Parathyroid adenoma (tissue), 2 donors: ENCODE measurements at regions not wholly inside any gene's neighbourhood (a gene's known extent, or its start where the extent isn't known, plus 50 kb on each side); places are given as distances from the start of the nearest gene placed in this dataset.

ENCODE experiments used
- H2AFZ ChIP-seq: fragments of 300-600 bp; sonication (generic); one replicate; pipeline ENCODE4 v1.7.0; 2017; ENCODE audit warnings: antibody characterized with exemption, mild to moderate bottlenecking
- H3K27ac ChIP-seq: fragments of 300-600 bp; sonication (generic); one replicate; pipeline ENCODE4 v1.7.0; 2017
- H3K27me3 ChIP-seq: fragments of 300-600 bp; sonication (generic); one replicate; pipeline ENCODE4 v1.7.0; 2017; ENCODE audit warnings: low read length; ENCODE audit not compliant: control insufficient read depth, insufficient read depth
- H3K36me3 ChIP-seq: fragments of 300-600 bp; sonication (generic); one replicate; pipeline ENCODE4 v1.7.0; 2017; ENCODE audit warnings: low read length; ENCODE audit not compliant: control insufficient read depth, insufficient read depth
- H3K4me1 ChIP-seq: fragments of 300-600 bp; sonication (generic); one replicate; pipeline ENCODE4 v1.7.0; 2017; ENCODE audit warnings: control low read depth
- H3K4me2 ChIP-seq: fragments of 300-600 bp; sonication (generic); one replicate; pipeline ENCODE4 v1.7.0; 2017; ENCODE audit warnings: low read length
- H3K4me3 ChIP-seq: fragments of 300-600 bp; sonication (generic); one replicate; pipeline ENCODE4 v1.7.0; 2017; ENCODE audit warnings: low read depth, low read length
- H3K79me2 ChIP-seq: fragments of 300-600 bp; sonication (generic); one replicate; pipeline ENCODE4 v1.7.0; 2017; ENCODE audit warnings: control low read depth
- H3K9ac ChIP-seq: fragments of 300-600 bp; sonication (generic); one replicate; pipeline ENCODE4 v1.7.0; 2017; ENCODE audit warnings: mild to moderate bottlenecking
- H3K9me3 ChIP-seq: fragments of 300-600 bp; sonication (generic); one replicate; pipeline ENCODE4 v1.7.0; 2017; ENCODE audit warnings: low read length; ENCODE audit not compliant: control insufficient read depth
- TF ChIP-seq, protein P1 (sequence below): fragments of 300-600 bp; sonication (generic); IDR thresholded peaks from one replicate; pipeline ENCODE4 v1.7.0; 2017; ENCODE audit warnings: antibody characterized with exemption, mild to moderate bottlenecking
- donor health status: primary hyperparathyroidism.

DNA sequence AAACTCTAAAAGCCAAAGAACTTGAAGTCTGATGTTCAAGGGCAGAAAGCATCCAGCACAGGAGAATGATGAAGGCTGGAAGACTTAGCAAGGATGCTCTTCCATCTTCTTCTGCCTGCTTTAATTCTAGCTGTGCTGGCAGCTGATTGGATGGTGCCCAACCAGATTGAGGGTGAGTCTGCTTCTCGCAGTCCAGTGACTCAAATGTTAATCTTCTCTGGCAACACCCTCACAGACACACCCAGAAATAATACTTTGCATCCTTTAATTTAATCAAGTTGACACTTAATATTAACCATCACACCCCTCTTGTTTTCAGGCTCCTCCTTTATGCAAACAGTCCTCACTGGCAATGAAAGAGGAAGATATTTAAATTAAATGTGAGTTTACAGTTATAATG, 321.7 kb downstream of the TEX13C start:
- Histone ChIP-seq H3K4me2 (no peak overlapping the region), H3K36me3 (no peaks in the 10 kb centered on the region), H3K9ac (no peak overlapping the region), H3K4me1 (no peaks in the 10 kb centered on the region), H3K9me3 (no peaks in the 10 kb centered on the region), H3K79me2 (no peaks in the 10 kb centered on the region), H3K4me3 (no peak overlapping the region), H3K27ac (no peak overlapping the region), H2AFZ (no peak overlapping the region), H3K27me3 (no peaks in the 10 kb centered on the region)
- TF ChIP-seq, protein P1, sequence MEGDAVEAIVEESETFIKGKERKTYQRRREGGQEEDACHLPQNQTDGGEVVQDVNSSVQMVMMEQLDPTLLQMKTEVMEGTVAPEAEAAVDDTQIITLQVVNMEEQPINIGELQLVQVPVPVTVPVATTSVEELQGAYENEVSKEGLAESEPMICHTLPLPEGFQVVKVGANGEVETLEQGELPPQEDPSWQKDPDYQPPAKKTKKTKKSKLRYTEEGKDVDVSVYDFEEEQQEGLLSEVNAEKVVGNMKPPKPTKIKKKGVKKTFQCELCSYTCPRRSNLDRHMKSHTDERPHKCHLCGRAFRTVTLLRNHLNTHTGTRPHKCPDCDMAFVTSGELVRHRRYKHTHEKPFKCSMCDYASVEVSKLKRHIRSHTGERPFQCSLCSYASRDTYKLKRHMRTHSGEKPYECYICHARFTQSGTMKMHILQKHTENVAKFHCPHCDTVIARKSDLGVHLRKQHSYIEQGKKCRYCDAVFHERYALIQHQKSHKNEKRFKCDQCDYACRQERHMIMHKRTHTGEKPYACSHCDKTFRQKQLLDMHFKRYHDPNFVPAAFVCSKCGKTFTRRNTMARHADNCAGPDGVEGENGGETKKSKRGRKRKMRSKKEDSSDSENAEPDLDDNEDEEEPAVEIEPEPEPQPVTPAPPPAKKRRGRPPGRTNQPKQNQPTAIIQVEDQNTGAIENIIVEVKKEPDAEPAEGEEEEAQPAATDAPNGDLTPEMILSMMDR: no peak

DNA sequence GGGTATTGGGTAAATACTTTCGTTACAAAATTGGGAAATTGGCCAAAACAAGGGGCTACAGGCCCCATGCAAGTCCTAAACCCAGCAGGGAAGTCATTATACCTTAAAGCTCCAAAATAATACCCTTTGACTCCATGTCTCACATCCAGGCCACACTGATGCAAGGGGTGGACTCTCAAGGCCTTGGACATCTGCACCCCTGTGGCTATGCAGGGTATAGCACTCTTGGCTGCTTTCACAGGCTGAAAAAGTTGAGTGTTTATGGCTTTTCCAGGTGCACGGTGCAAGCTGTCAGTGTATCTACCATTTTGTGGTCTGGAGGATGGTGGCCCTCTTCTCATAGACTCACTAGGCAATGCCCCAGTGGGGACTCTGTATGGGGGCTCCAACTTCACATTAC, 326.5 kb downstream of the TEX13C start:
- H3K9ac ChIP-seq: no peak overlapping the region
- no peaks in the 10 kb centered on the region for H3K36me3 ChIP-seq
- TF ChIP-seq, protein P1: no peak

DNA sequence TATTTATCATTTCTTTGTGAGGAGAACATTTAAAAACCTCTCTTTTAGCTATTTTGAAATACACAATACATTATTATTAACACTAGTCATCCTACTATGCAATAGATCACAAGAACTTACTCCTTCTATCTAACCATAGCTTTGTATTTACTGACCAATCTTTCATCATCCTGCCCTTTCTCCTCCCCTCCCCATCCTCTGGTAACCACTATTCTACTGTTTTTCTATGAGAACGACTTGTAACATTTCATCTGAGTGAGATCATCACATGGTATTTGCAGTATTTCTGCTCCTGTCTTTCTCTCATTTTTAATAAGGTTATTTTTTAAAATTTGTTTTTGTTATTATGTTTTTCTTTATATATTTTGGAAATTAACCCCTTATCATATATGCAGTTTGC, 331.8 kb downstream of the TEX13C start:
- no peaks in the 10 kb centered on the region for H3K36me3 ChIP-seq
- H3K9me3 ChIP-seq: no peaks in the 10 kb centered on the region
- H3K4me3 ChIP-seq: no peak overlapping the region
- TF ChIP-seq, protein P1: no peak
- no peaks in the 10 kb centered on the region for H3K79me2 ChIP-seq
- no peaks in the 10 kb centered on the region for H3K27me3 ChIP-seq
- H2AFZ ChIP-seq: no peak overlapping the region
- no peak overlapping the region for H3K9ac ChIP-seq
- no peak overlapping the region for H3K4me2 ChIP-seq
- no peak overlapping the region for H3K27ac ChIP-seq
- no peaks in the 10 kb centered on the region for H3K4me1 ChIP-seq

More for the DNA sequence above, 326.5 kb downstream of the TEX13C start:
- Histone ChIP-seq H3K4me1 (no peaks in the 10 kb centered on the region), H3K9me3 (no peaks in the 10 kb centered on the region), H2AFZ (no peak overlapping the region), H3K27me3 (no peaks in the 10 kb centered on the region), H3K4me2 (no peak overlapping the region), H3K79me2 (no peaks in the 10 kb centered on the region), H3K27ac (no peak overlapping the region), H3K4me3 (no peak overlapping the region)

DNA sequence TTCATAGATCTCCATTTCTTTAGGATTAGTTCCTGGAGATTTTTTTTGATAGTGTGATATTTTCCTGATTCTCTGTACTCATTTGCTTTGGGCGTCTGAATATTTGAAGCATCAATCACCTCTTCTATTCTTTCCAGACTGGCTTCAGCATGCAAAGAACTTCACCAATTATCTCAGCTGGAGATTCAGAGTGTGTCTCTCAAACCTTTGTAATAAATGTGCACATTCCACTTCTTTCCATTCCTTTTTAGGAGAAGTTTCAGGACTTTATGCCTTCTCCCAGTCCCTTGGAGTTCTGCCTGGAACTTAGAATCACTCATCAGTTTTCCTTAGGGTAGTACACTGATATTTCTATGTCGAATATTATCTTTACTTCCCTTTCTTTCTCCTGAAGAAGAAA, 334.8 kb downstream of the TEX13C start:
- H3K36me3 ChIP-seq: no peaks in the 10 kb centered on the region
- H3K4me1 ChIP-seq: no peaks in the 10 kb centered on the region
- H3K79me2 ChIP-seq: no peaks in the 10 kb centered on the region
- H2AFZ ChIP-seq: no peak overlapping the region
- TF ChIP-seq, protein P1: no peak
- no peak overlapping the region for H3K27ac ChIP-seq
- H3K9ac ChIP-seq: no peak overlapping the region
- no peak overlapping the region for H3K4me2 ChIP-seq
- no peaks in the 10 kb centered on the region for H3K9me3 ChIP-seq
- H3K4me3 ChIP-seq: no peak overlapping the region
- no peaks in the 10 kb centered on the region for H3K27me3 ChIP-seq

DNA sequence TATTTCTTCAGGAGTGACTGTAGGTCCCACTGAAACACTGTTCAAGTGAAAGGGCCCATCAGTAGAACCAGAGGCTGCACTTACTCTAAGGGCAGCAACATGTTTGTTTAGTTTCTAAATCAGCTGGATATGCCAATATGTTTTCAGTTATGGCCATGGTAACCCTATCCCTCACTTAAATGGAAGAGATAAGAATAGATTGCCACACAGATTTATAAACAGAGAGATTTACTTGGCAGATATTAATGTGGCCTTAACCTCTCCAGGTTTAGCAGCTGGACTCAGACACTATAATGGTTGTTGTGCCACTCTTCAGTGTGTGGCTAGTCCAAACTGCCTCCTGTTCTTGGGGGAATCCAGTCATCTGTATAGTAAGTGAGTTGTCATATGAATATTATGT, 354.1 kb downstream of the TEX13C start:
- Histone ChIP-seq H3K4me3 (no peak overlapping the region), H3K9me3 (no peaks in the 10 kb centered on the region), H3K4me1 (no peaks in the 10 kb centered on the region), H3K79me2 (no peaks in the 10 kb centered on the region), H3K4me2 (no peak overlapping the region), H3K9ac (no peak overlapping the region), H3K36me3 (no peaks in the 10 kb centered on the region), H2AFZ (no peak overlapping the region), H3K27ac (no peak overlapping the region), H3K27me3 (no peaks in the 10 kb centered on the region)
- TF ChIP-seq, protein P1: no peak
